K562 (cell line): ENCODE measurements at regions not wholly inside any gene's neighbourhood (a gene's known extent, or its start where the extent isn't known, plus 50 kb on each side); places are given as distances from the start of the nearest gene placed in this dataset.

Experiments
- ATAC-seq: fragments of 200-7000 bp; cut with Tn5 transposase; 3 replicates; pipeline ENCODE4 v1.9.1; 2020; ENCODE audit warnings: moderate library complexity
- BruUV-seq: library from RNA; stranded (reverse); fragments of 400-500 nt; replicated peaks from 2 replicates; lab custom pipeline; 2021; lab: Mats Ljungman, UMichigan
- CTCF ChIA-PET: fragments of 300-600 bp; formaldehyde crosslinking; extraction: SDS; loops from one replicate; lab custom pipeline; 2021; ENCODE audit warnings: low intra/inter-chr PET ratio; lab: Yijun Ruan, JAX
- POLR2A ChIA-PET: fragments of 300-600, 350-650 bp; sonication (Branson Sonifier 250); formaldehyde crosslinking; extraction: SDS; loops from one replicate; lab custom pipeline; 2021; ENCODE audit warnings: antibody characterized with exemption, inconsistent platforms; lab: Yijun Ruan, JAX
- DNase-seq, 4 experiments: peaks; one replicate each; pipeline versions ENCODE4 v3.0.0 to v3.0.0-alpha.2; 2011 to 2018; ENCODE audit warnings: low spot score in 3 of 4, mixed read lengths in 3 of 4; ENCODE audit errors: extremely low read depth in 1 of 4
- FAIRE-seq: peaks from 2 replicates; lab custom pipeline; 2011; peaks lifted over from hg19 to GRCh38; lab: Jason Lieb, UNC
- H2AFZ ChIP-seq: 2 replicates; pipeline ENCODE4 v1.6.0; 2011; ENCODE audit warnings: low read depth, low read length, control low read depth, inconsistent platforms
- H3K27ac ChIP-seq: fragments of 200-600 bp; 3 replicates; pipeline ENCODE4 v1.8.0; 2011; ENCODE audit warnings: low read depth, mild to moderate bottlenecking, control low read depth, inconsistent platforms, low read length, moderate library complexity, mixed read lengths; ENCODE audit errors: extremely low read depth
- H3K27me3 ChIP-seq, 2 experiments: fragments of 300-600 bp in 1 of 2; 2 replicates in 1 of 2; 3 replicates in 1 of 2; pipeline versions ENCODE4 v1.6.0 to v1.8.0; 2011; ENCODE audit warnings: inconsistent platforms in 2 of 2, low read length in 2 of 2, mild to moderate bottlenecking in 1 of 2, mixed read lengths in 1 of 2, moderate library complexity in 1 of 2; ENCODE audit not compliant: control insufficient read depth in 2 of 2, insufficient read depth in 2 of 2
- H3K36me3 ChIP-seq: fragments of 300-600 bp; 3 replicates; pipeline ENCODE4 v1.8.0; 2011; ENCODE audit warnings: mild to moderate bottlenecking, low read length, inconsistent platforms; ENCODE audit not compliant: control insufficient read depth, insufficient read depth
- H3K4me1 ChIP-seq, 2 experiments: fragments of 200-600 bp in 1 of 2; replicated peaks in 1 of 2; 2 replicates in 1 of 2; 3 replicates in 1 of 2; pipeline versions ENCODE4 v1.5.1 to v1.8.0; 2011; ENCODE audit warnings: inconsistent platforms in 2 of 2, low read length in 2 of 2, mild to moderate bottlenecking in 1 of 2, mixed read lengths in 1 of 2, moderate library complexity in 1 of 2; ENCODE audit not compliant: control insufficient read depth in 2 of 2, insufficient read depth in 2 of 2
- H3K4me2 ChIP-seq: 2 replicates; pipeline ENCODE4 v1.6.1; 2011; ENCODE audit warnings: low read length, control low read depth, inconsistent platforms, mixed read lengths; ENCODE audit not compliant: insufficient read depth
- H3K4me3 ChIP-seq: fragments of 200-600 bp; sonication (generic), shearing (Covaris generic); 2 replicates; pipeline ENCODE4 v1.5.1; 2016; ENCODE audit warnings: control low read depth, inconsistent platforms
- H3K79me2 ChIP-seq: fragments of 200-600 bp; 3 replicates; pipeline ENCODE4 v1.8.0; 2011; ENCODE audit warnings: low read length, inconsistent platforms; ENCODE audit not compliant: control insufficient read depth, insufficient read depth
- H3K9ac ChIP-seq, 2 experiments: 2 replicates each; pipeline versions ENCODE4 v1.6.0 to v1.6.1; 2011; ENCODE audit warnings: low read depth in 2 of 2, low read length in 2 of 2, control low read depth in 1 of 2, inconsistent platforms in 1 of 2, mild to moderate bottlenecking in 1 of 2, mixed read lengths in 1 of 2; ENCODE audit not compliant: insufficient read depth in 1 of 2
- H3K9me1 ChIP-seq: one replicate; pipeline ENCODE4 v1.6.0; 2011; ENCODE audit warnings: inconsistent platforms, mild to moderate bottlenecking, low read length, moderate library complexity; ENCODE audit not compliant: control insufficient read depth, insufficient read depth
- H3K9me3 ChIP-seq: replicated peaks from 2 replicates; pipeline ENCODE4 v1.5.1; 2011; ENCODE audit warnings: low read depth, low read length, inconsistent platforms; ENCODE audit not compliant: control insufficient read depth, insufficient read depth
- H4K20me1 ChIP-seq: replicated peaks from 2 replicates; pipeline ENCODE4 v1.6.1; 2011; ENCODE audit warnings: low read length, inconsistent platforms, mixed read lengths; ENCODE audit not compliant: control insufficient read depth, insufficient read depth
- BRF1 ChIP-seq: IDR thresholded peaks from 3 replicates; pipeline ENCODE4 v1.6.1; 2011; ENCODE audit warnings: borderline replicate concordance, mild to moderate bottlenecking; ENCODE audit not compliant: insufficient read length; ENCODE audit errors: extremely low read depth
- CBFA2T3 ChIP-seq: fragments of 450-650 bp; IDR thresholded peaks from 2 replicates; pipeline ENCODE4 v1.6.1; 2017
- EZH2 ChIP-seq: IDR thresholded peaks from 2 replicates; pipeline ENCODE4 v1.6.1; 2012; ENCODE audit warnings: low read depth, mild to moderate bottlenecking, inconsistent platforms, low read length, borderline replicate concordance
- HDAC1 ChIP-seq, 2 experiments: fragments of 450-650 bp; IDR thresholded peaks; 2 replicates each; pipeline ENCODE4 v1.6.1; 2016 to 2017; ENCODE audit warnings: inconsistent platforms in 1 of 2, mild to moderate bottlenecking in 1 of 2, moderate library complexity in 1 of 2
- JUNB ChIP-seq: fragments of 450-650 bp; formaldehyde crosslinking; conservative IDR thresholded peaks from 2 replicates; pipeline ENCODE4 v1.4.0; 2020; ENCODE audit warnings: mild to moderate bottlenecking
- KAT7 ChIP-seq: sonication (generic); formaldehyde crosslinking; IDR thresholded peaks from 2 replicates; pipeline ENCODE4 v1.8.0; 2022; ENCODE audit warnings: missing genetic modification reagents, mild to moderate bottlenecking, borderline replicate concordance
- PTTG1 ChIP-seq: fragments of 450-650 bp; IDR thresholded peaks from 2 replicates; pipeline ENCODE4 v1.6.1; 2016; ENCODE audit warnings: low read depth, mild to moderate bottlenecking, missing genetic modification characterization, missing compliant biosample characterization
- RBM39 ChIP-seq: fragments of 200-400 bp; formaldehyde crosslinking; optimal IDR thresholded peaks from 2 replicates; pipeline ENCODE3; 2018; ENCODE audit warnings: low read depth, low read length
- SMAD1 ChIP-seq: fragments of 150-350 bp; IDR thresholded peaks from 2 replicates; pipeline ENCODE4 v1.6.1; 2014; ENCODE audit warnings: low read length, low read depth; ENCODE audit not compliant: partially characterized antibody
- SMAD2 ChIP-seq: fragments of 150-350 bp; IDR thresholded peaks from 2 replicates; pipeline ENCODE4 v1.6.1; 2014; ENCODE audit warnings: low read depth, mild to moderate bottlenecking, low read length
- SMAD3 ChIP-seq: fragments of 450-650 bp; formaldehyde crosslinking; conservative IDR thresholded peaks from 2 replicates; pipeline ENCODE4 v1.4.0; 2020; ENCODE audit warnings: mild to moderate bottlenecking
- SMC3 ChIP-seq: conservative IDR thresholded peaks from 2 replicates; pipeline ENCODE4 v1.6.1; 2011; ENCODE audit warnings: low read depth, low read length, improper control_type of control experiment; ENCODE audit not compliant: insufficient read depth
- ZNF184 ChIP-seq: sonication (generic); formaldehyde crosslinking; IDR thresholded peaks from 2 replicates; pipeline ENCODE4 v1.5.0; 2020; ENCODE audit warnings: missing genetic modification reagents
- WGBS: fragments of 100-300 bp; shearing (Covaris generic); methylation state at CpG from one replicate; pipeline ENCODE4 v1.1.6; 2016; ENCODE audit warnings: low coverage, mixed read lengths; ENCODE audit not compliant: insufficient coverage; ENCODE audit errors: missing lambda C conversion rate; 5-methylcytosine and 5-hydroxymethylcytosine counted together
- in situ Hi-C: fragments of 300-500 bp; cut with MboI; formaldehyde crosslinking; loops from 4 replicates; pipeline ENCODE4 v1.15.0; 2018; ENCODE audit warnings: inconsistent platforms, mixed read lengths
- intact Hi-C: fragments of 100-400 bp; cut with micrococcal nuclease; formaldehyde crosslinking; loops from 2 replicates; pipeline ENCODE4 v1.14.2; 2022
- TF ChIP-seq, protein P1 (sequence below): fragments of 200-800 bp; sonication (Bioruptor generic); IDR thresholded peaks from 2 replicates; pipeline ENCODE4 v1.6.1; 2016; ENCODE audit warnings: missing genetic modification characterization, missing compliant biosample characterization
- TF ChIP-seq, protein P2 (sequence below), 2 experiments: fragments of 250-450 bp in 1 of 2; fragments of 450-650 bp in 1 of 2; sonication (Bioruptor Pico) in 1 of 2; IDR thresholded peaks; 2 replicates each; pipeline versions ENCODE4 v1.6.1 to v1.8.0; 2016 to 2021; ENCODE audit warnings: mild to moderate bottlenecking in 2 of 2, moderate library complexity in 2 of 2, missing compliant biosample characterization in 1 of 2, missing genetic modification characterization in 1 of 2
- TF ChIP-seq, protein P3 (sequence below): sonication (generic); formaldehyde crosslinking; IDR thresholded peaks from 2 replicates; pipeline ENCODE4 v1.9.0; 2022; ENCODE audit warnings: mild to moderate bottlenecking, missing genetic modification reagents
- TF ChIP-seq, protein P4 (sequence below): fragments of 200-800 bp; sonication (Bioruptor generic); IDR thresholded peaks from 2 replicates; pipeline ENCODE4 v1.6.1; 2017; ENCODE audit warnings: missing genetic modification characterization, missing compliant biosample characterization

DNA sequence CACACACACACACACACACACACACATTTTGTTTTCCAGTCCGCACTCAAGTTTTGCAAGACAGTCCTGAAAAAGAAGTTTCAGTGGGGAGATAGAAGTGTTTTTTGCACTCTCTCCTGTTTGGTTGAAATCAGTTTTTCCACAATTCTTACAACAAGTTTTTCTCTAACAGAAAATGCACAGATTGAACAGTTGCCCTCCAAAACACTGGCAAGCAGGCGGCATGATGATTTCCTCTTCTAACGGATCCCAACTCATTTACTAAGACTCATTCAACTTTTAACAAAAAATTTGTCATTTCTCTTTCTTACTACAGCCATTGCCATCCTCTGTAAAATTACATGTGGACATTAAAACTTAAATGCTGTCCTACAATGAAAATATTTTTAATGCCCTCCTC is 117.6 kb upstream of the DTNA start:
- no peak overlapping the region for H3K9ac ChIP-seq
- DNase-seq (no peak), FAIRE-seq (no peak), ATAC-seq (no peak)
- WGBS, result 2% methylated on average over 3 of the region's 3 CpGs
- in situ Hi-C loops (no loop called here), intact Hi-C loops (no loop called here)
- no peak overlapping the region for H3K4me3 ChIP-seq
- no peaks in the 10 kb centered on the region for H3K9me3 ChIP-seq
- no peaks in the 10 kb centered on the region for H4K20me1 ChIP-seq
- BruUV-seq, result no TSS peak
- H3K27me3 ChIP-seq, result no peaks in the 10 kb centered on the region
- ChIA-PET POLR2A (no interaction called here), CTCF (no interaction called here)
- no peak overlapping the region for H3K27ac ChIP-seq
- H3K4me2 ChIP-seq, result no peak overlapping the region
- no peaks in the 10 kb centered on the region for H3K79me2 ChIP-seq
- H3K9me1 ChIP-seq, result no peaks in the 10 kb centered on the region
- no peak overlapping the region for H2AFZ ChIP-seq
- no peaks in the 10 kb centered on the region for H3K4me1 ChIP-seq
- no peaks in the 10 kb centered on the region for H3K36me3 ChIP-seq
- TF ChIP-seq SMC3 (no peak), HDAC1 (IDR thresholded peaks at IDR 0.05) (no peak), PTTG1 (tag) (no peak), EZH2 (no peak), JUNB (CRISPR knock-in tag) (no peak), ZNF184 (CRISPR knock-in tag) (no peak), SMAD2 (no peak), KAT7 (CRISPR knock-in tag) (no peak), SMAD3 (CRISPR knock-in tag) (no peak), BRF1 (no peak), SMAD1 (no peak), CBFA2T3 (no peak), RBM39 (no peak)
- TF ChIP-seq, protein P1, sequence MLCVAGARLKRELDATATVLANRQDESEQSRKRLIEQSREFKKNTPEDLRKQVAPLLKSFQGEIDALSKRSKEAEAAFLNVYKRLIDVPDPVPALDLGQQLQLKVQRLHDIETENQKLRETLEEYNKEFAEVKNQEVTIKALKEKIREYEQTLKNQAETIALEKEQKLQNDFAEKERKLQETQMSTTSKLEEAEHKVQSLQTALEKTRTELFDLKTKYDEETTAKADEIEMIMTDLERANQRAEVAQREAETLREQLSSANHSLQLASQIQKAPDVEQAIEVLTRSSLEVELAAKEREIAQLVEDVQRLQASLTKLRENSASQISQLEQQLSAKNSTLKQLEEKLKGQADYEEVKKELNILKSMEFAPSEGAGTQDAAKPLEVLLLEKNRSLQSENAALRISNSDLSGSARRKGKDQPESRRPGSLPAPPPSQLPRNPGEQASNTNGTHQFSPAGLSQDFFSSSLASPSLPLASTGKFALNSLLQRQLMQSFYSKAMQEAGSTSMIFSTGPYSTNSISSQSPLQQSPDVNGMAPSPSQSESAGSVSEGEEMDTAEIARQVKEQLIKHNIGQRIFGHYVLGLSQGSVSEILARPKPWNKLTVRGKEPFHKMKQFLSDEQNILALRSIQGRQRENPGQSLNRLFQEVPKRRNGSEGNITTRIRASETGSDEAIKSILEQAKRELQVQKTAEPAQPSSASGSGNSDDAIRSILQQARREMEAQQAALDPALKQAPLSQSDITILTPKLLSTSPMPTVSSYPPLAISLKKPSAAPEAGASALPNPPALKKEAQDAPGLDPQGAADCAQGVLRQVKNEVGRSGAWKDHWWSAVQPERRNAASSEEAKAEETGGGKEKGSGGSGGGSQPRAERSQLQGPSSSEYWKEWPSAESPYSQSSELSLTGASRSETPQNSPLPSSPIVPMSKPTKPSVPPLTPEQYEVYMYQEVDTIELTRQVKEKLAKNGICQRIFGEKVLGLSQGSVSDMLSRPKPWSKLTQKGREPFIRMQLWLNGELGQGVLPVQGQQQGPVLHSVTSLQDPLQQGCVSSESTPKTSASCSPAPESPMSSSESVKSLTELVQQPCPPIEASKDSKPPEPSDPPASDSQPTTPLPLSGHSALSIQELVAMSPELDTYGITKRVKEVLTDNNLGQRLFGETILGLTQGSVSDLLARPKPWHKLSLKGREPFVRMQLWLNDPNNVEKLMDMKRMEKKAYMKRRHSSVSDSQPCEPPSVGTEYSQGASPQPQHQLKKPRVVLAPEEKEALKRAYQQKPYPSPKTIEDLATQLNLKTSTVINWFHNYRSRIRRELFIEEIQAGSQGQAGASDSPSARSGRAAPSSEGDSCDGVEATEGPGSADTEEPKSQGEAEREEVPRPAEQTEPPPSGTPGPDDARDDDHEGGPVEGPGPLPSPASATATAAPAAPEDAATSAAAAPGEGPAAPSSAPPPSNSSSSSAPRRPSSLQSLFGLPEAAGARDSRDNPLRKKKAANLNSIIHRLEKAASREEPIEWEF (CRISPR knock-in tag), result no peak
- TF ChIP-seq, protein P2, sequence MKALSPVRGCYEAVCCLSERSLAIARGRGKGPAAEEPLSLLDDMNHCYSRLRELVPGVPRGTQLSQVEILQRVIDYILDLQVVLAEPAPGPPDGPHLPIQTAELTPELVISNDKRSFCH (CRISPR knock-in tag; IDR thresholded peaks at IDR 0.05), result no peak
- TF ChIP-seq, protein P2 (tag; IDR thresholded peaks at IDR 0.05), result no peak
- TF ChIP-seq, protein P3, sequence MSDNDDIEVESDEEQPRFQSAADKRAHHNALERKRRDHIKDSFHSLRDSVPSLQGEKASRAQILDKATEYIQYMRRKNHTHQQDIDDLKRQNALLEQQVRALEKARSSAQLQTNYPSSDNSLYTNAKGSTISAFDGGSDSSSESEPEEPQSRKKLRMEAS (CRISPR knock-in tag), result no peak
- TF ChIP-seq, protein P4, sequence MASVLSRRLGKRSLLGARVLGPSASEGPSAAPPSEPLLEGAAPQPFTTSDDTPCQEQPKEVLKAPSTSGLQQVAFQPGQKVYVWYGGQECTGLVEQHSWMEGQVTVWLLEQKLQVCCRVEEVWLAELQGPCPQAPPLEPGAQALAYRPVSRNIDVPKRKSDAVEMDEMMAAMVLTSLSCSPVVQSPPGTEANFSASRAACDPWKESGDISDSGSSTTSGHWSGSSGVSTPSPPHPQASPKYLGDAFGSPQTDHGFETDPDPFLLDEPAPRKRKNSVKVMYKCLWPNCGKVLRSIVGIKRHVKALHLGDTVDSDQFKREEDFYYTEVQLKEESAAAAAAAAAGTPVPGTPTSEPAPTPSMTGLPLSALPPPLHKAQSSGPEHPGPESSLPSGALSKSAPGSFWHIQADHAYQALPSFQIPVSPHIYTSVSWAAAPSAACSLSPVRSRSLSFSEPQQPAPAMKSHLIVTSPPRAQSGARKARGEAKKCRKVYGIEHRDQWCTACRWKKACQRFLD, result no peak
